HG02938 (cell line): ENCODE measurements at regions not wholly inside any gene's neighbourhood (a gene's known extent, or its start where the extent isn't known, plus 50 kb on each side); places are given as distances from the start of the nearest gene placed in this dataset.

Experiments used
- ATAC-seq: cut with Tn5 transposase; IDR thresholded peaks from one replicate; pipeline ENCODE4 v1.9.1; 2021; ENCODE audit warnings: mild to moderate bottlenecking, moderate library complexity; ENCODE audit not compliant: unreplicated experiment

- no peak for ATAC-seq
These were observed 61.3 kb upstream of the NFKB1 start for GRCh38 chr4:102439812-102440211.

GRCh38 chr4:102440498-102440897 lies 60.7 kb upstream of the NFKB1 start:
- no peak for ATAC-seq

GRCh38 chr4:102441978-102442911 lies 58.9 kb upstream of the NFKB1 start:
- ATAC-seq: no peak

- no peak for ATAC-seq
These were observed 56.4 kb upstream of the NFKB1 start for GRCh38 chr4:102444752-102445151.

GRCh38 chr4:102445213-102445612 lies 55.9 kb upstream of the NFKB1 start:
- no peak for ATAC-seq

GRCh38 chr4:102447413-102447812 lies 53.7 kb upstream of the NFKB1 start:
- ATAC-seq: peak; percentile 44

- peak; percentile 72 for ATAC-seq
These were observed 51.3 kb upstream of the NFKB1 start for GRCh38 chr4:102449751-102450352.

GRCh38 chr4:102451266-102451665 lies 49.9 kb upstream of the NFKB1 start:
- ATAC-seq: no peak
